WTC11 (cell line): ENCODE measurements at regions not wholly inside any gene's neighbourhood (a gene's known extent, or its start where the extent isn't known, plus 50 kb on each side); places are given as distances from the start of the nearest gene placed in this dataset.
A peak's percentile ranks its signal among the peaks of the same experiment; 100 is the strongest.

ENCODE experiments used
- ATAC-seq: fragments of 200-7000 bp; cut with Tn5 transposase; 2 replicates; pipeline ENCODE4 v1.10.0; 2021; ENCODE audit warnings: mild to moderate bottlenecking, moderate library complexity
- CTCF ChIA-PET: fragments of 300-600 bp; sonication (Branson Sonifier 250); formaldehyde crosslinking; loops from one replicate; lab custom pipeline; 2021; ENCODE audit warnings: antibody characterized with exemption; lab: Charles Lee
- POLR2A ChIA-PET: fragments of 350-600 bp; sonication (Branson Sonifier 250); formaldehyde crosslinking; loops from one replicate; lab custom pipeline; 2021; ENCODE audit warnings: antibody characterized with exemption; lab: Charles Lee
- DNase-seq: peaks from one replicate; pipeline ENCODE4 v3.0.0; 2021; ENCODE audit warnings: low spot score
- H3K27ac Mint-ChIP-seq: 2 replicates; pipeline ENCODE4 v1.8.0; 2021; ENCODE audit warnings: mixed read lengths
- H3K27me3 Mint-ChIP-seq: 2 replicates; pipeline ENCODE4 v1.8.0; 2021; ENCODE audit warnings: low read depth, mild to moderate bottlenecking, moderate library complexity, mixed read lengths
- H3K36me3 Mint-ChIP-seq: 2 replicates; pipeline ENCODE4 v1.8.0; 2021; ENCODE audit warnings: mixed read lengths
- H3K4me1 Mint-ChIP-seq: 2 replicates; pipeline ENCODE4 v1.8.0; 2022; ENCODE audit warnings: mixed read lengths
- H3K4me3 Mint-ChIP-seq: 2 replicates; pipeline ENCODE4 v1.8.0; 2021; ENCODE audit warnings: mild to moderate bottlenecking, moderate library complexity, mixed read lengths
- H3K9me3 Mint-ChIP-seq: 2 replicates; pipeline ENCODE4 v1.8.0; 2021; ENCODE audit warnings: mixed read lengths
- ATF1 ChIP-seq: sonication (generic); formaldehyde crosslinking; IDR thresholded peaks from 2 replicates; pipeline ENCODE4 v1.8.1; 2023; ENCODE audit warnings: mild to moderate bottlenecking, moderate library complexity, missing genetic modification reagents
- ATF2 ChIP-seq: sonication (generic); formaldehyde crosslinking; IDR thresholded peaks from 2 replicates; pipeline ENCODE4 v1.8.1; 2022; ENCODE audit warnings: low read depth, missing genetic modification reagents, borderline replicate concordance
- CBFB ChIP-seq: sonication (generic); formaldehyde crosslinking; IDR thresholded peaks from 2 replicates; pipeline ENCODE4 v1.8.1; 2022; ENCODE audit warnings: mild to moderate bottlenecking, low read depth, missing genetic modification reagents
- E2F5 ChIP-seq: sonication (generic); formaldehyde crosslinking; IDR thresholded peaks from 2 replicates; pipeline ENCODE4 v1.8.1; 2022; ENCODE audit warnings: mild to moderate bottlenecking, moderate library complexity, missing genetic modification reagents
- ELF4 ChIP-seq: sonication (generic); formaldehyde crosslinking; IDR thresholded peaks from 2 replicates; pipeline ENCODE4 v1.8.1; 2022; ENCODE audit warnings: low read depth, mild to moderate bottlenecking, moderate library complexity, missing genetic modification reagents
- ERG ChIP-seq: fragments of 250-450 bp; sonication (Bioruptor Pico); IDR thresholded peaks from 2 replicates; pipeline ENCODE4 v1.8.0; 2021; ENCODE audit warnings: mild to moderate bottlenecking
- FOXJ3 ChIP-seq: sonication (generic); formaldehyde crosslinking; IDR thresholded peaks from 2 replicates; pipeline ENCODE4 v1.9.0; 2021; ENCODE audit warnings: missing genetic modification reagents, mild to moderate bottlenecking, borderline replicate concordance
- FOXK1 ChIP-seq: sonication (generic); formaldehyde crosslinking; IDR thresholded peaks from 2 replicates; pipeline ENCODE4 v1.8.0; 2022; ENCODE audit warnings: mild to moderate bottlenecking, moderate library complexity, missing genetic modification reagents
- FOXP1 ChIP-seq: sonication (generic); formaldehyde crosslinking; IDR thresholded peaks from 2 replicates; pipeline ENCODE4 v1.8.0; 2022; ENCODE audit warnings: missing genetic modification reagents, mild to moderate bottlenecking, moderate library complexity, borderline replicate concordance
- GRHL2 ChIP-seq: fragments of 250-450 bp; sonication (Bioruptor Pico); IDR thresholded peaks from 2 replicates; pipeline ENCODE4 v1.8.0; 2022; ENCODE audit warnings: mild to moderate bottlenecking, moderate library complexity; ENCODE audit not compliant: insufficient replicate concordance, severe bottlenecking
- GTF2I ChIP-seq: fragments of 250-450 bp; sonication (Bioruptor Pico); conservative IDR thresholded peaks from 2 replicates; pipeline ENCODE4 v1.4.0; 2021; ENCODE audit warnings: mild to moderate bottlenecking
- HMGA2 ChIP-seq: fragments of 250-450 bp; sonication (Bioruptor Pico); IDR thresholded peaks from 2 replicates; pipeline ENCODE4 v1.4.0; 2021; ENCODE audit warnings: mild to moderate bottlenecking, moderate library complexity
- MLX ChIP-seq: sonication (generic); formaldehyde crosslinking; IDR thresholded peaks from 2 replicates; pipeline ENCODE4 v1.8.1; 2023; ENCODE audit warnings: mild to moderate bottlenecking, missing genetic modification reagents, moderate library complexity
- MXD4 ChIP-seq: fragments of 250-450 bp; sonication (Bioruptor Pico); IDR thresholded peaks from 2 replicates; pipeline ENCODE4 v1.8.0; 2021; ENCODE audit warnings: mild to moderate bottlenecking, moderate library complexity, borderline replicate concordance
- NFATC4 ChIP-seq: fragments of 250-450 bp; sonication (Bioruptor Pico); IDR thresholded peaks from 2 replicates; pipeline ENCODE4 v1.9.0; 2021; ENCODE audit warnings: mild to moderate bottlenecking
- NFYB ChIP-seq: sonication (generic); formaldehyde crosslinking; conservative IDR thresholded peaks from 2 replicates; pipeline ENCODE4 v1.8.0; 2022; ENCODE audit warnings: low read depth, missing genetic modification reagents
- NR2C2 ChIP-seq: sonication (generic); formaldehyde crosslinking; IDR thresholded peaks from 2 replicates; pipeline ENCODE4 v1.8.0; 2022; ENCODE audit warnings: mild to moderate bottlenecking, missing genetic modification reagents
- PRRX2 ChIP-seq: fragments of 250-450 bp; sonication (Bioruptor Pico); IDR thresholded peaks from 2 replicates; pipeline ENCODE4 v1.8.0; 2021; ENCODE audit warnings: mild to moderate bottlenecking
- RELA ChIP-seq: sonication (generic); formaldehyde crosslinking; IDR thresholded peaks from 2 replicates; pipeline ENCODE4 v1.8.1; 2022; ENCODE audit warnings: missing genetic modification reagents, mild to moderate bottlenecking, borderline replicate concordance
- SMAD3 ChIP-seq: sonication (generic); formaldehyde crosslinking; IDR thresholded peaks from 2 replicates; pipeline ENCODE4 v1.8.0; 2022; ENCODE audit warnings: missing genetic modification reagents, mild to moderate bottlenecking, borderline replicate concordance
- SMAD4 ChIP-seq: sonication (generic); formaldehyde crosslinking; IDR thresholded peaks from 2 replicates; pipeline ENCODE4 v1.8.0; 2022; ENCODE audit warnings: mild to moderate bottlenecking, missing genetic modification reagents
- SOX15 ChIP-seq: fragments of 250-450 bp; sonication (Bioruptor Pico); IDR thresholded peaks from 2 replicates; pipeline ENCODE4 v1.9.0; 2021; ENCODE audit warnings: mild to moderate bottlenecking
- TEAD4 ChIP-seq: sonication (generic); formaldehyde crosslinking; IDR thresholded peaks from 2 replicates; pipeline ENCODE4 v1.8.0; 2022; ENCODE audit warnings: mild to moderate bottlenecking, missing genetic modification reagents
- ZNF671 ChIP-seq: fragments of 250-450 bp; sonication (Bioruptor Pico); IDR thresholded peaks from 2 replicates; pipeline ENCODE4 v1.8.0; 2021; ENCODE audit warnings: mild to moderate bottlenecking

GRCh38 chr3:26064297-26064696 lies 274.4 kb downstream of the OXSM start:
- CTCF ChIA-PET = no interaction called here
- no peak for TF ChIP-seq PRRX2 (CRISPR knock-in tag)
- TF ChIP-seq HMGA2 = peak; percentile 93
- TF ChIP-seq CBFB (CRISPR knock-in tag) = no peak
- TF ChIP-seq TEAD4 (CRISPR knock-in tag) = no peak
- TF ChIP-seq GTF2I (CRISPR knock-in tag) = no peak
- no peak for TF ChIP-seq ZNF671 (CRISPR knock-in tag)
- TF ChIP-seq ELF4 = no peak
- TF ChIP-seq, all 79 proteins: peak for 1
- H3K27ac Mint-ChIP-seq = no peak overlapping the region
- ATAC-seq (no peak), DNase-seq (no peak)
- peaks cover 6% of the 10 kb centered on the region; the same call in 1 of the 2 replicates for H3K4me1 Mint-ChIP-seq
- no peaks in the 10 kb centered on the region for H3K36me3 Mint-ChIP-seq
- no peaks in the 10 kb centered on the region for H3K27me3 Mint-ChIP-seq
- POLR2A ChIA-PET = no interaction called here
- H3K9me3 Mint-ChIP-seq = no peaks in the 10 kb centered on the region
- no peak overlapping the region for H3K4me3 Mint-ChIP-seq

GRCh38 chr3:26068890-26069289 lies 279.0 kb downstream of the OXSM start:
- ATAC-seq (no peak), DNase-seq (no peak)
- ChIA-PET CTCF (no interaction called here), POLR2A (no interaction called here)
- Mint-ChIP-seq H3K27ac (no peak overlapping the region), H3K4me1 (no peaks in the 10 kb centered on the region), H3K4me3 (no peak overlapping the region), H3K36me3 (no peaks in the 10 kb centered on the region), H3K27me3 (no peaks in the 10 kb centered on the region), H3K9me3 (no peaks in the 10 kb centered on the region)
- TF ChIP-seq SMAD3 (no peak), ERG (CRISPR knock-in tag) (no peak), FOXK1 (CRISPR knock-in tag) (no peak), ATF2 (CRISPR knock-in tag) (no peak), FOXJ3 (CRISPR knock-in tag) (no peak), ATF1 (CRISPR knock-in tag) (no peak), NFYB (no peak), SMAD4 (no peak), SOX15 (no peak), MLX (CRISPR knock-in tag) (no peak), NR2C2 (CRISPR knock-in tag) (no peak), NFATC4 (CRISPR knock-in tag) (no peak), MXD4 (no peak), GRHL2 (CRISPR knock-in tag) (no peak), FOXP1 (CRISPR knock-in tag) (no peak), E2F5 (no peak), HMGA2 (no peak), RELA (CRISPR knock-in tag) (no peak)
